ENCODE measurements at regions not wholly inside any gene's neighbourhood (a gene's known extent, or its start where the extent isn't known, plus 50 kb on each side); places are given as distances from the start of the nearest gene placed in this dataset.

DNA sequence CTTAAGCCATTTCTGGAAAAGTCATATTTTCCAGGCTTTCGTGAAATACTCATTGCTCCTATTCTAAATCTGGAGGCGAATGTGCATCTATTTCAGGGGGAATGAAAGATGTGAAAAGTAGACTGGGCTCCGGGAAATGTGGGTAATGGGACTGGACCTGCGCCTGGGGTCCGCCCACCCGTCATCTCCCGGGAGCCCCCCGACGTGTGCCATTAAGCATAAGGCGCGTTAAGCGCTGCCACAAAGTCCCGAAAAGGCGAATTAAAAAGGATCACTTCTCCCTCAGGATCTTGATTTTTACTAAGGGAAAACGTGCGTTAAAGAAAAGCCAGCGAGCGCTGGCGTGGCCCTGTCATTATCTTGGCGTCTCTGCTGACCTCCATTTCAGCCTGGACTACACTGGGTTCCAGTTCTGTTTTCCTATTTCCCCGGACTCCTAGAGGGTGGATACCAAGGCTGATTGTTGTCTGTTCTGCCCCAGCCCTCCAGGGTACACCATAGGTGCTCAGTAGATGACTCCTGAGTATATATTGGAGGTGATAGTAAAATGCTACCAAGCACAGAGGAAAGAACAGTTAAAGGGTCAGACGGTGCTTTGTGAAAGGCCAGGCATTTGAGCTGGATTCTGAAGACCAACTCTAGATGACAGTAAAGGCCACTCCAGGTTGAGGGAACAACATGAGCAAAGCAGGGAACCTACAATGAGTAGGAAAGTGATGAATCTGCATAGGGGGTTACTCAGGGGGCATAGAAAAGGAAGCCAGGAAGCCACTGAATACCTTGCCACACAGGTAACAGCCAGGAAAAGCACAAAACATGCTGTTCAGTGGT lies 89.2 kb upstream of the ARID1B start:
- TF ChIP-seq, protein P1, sequence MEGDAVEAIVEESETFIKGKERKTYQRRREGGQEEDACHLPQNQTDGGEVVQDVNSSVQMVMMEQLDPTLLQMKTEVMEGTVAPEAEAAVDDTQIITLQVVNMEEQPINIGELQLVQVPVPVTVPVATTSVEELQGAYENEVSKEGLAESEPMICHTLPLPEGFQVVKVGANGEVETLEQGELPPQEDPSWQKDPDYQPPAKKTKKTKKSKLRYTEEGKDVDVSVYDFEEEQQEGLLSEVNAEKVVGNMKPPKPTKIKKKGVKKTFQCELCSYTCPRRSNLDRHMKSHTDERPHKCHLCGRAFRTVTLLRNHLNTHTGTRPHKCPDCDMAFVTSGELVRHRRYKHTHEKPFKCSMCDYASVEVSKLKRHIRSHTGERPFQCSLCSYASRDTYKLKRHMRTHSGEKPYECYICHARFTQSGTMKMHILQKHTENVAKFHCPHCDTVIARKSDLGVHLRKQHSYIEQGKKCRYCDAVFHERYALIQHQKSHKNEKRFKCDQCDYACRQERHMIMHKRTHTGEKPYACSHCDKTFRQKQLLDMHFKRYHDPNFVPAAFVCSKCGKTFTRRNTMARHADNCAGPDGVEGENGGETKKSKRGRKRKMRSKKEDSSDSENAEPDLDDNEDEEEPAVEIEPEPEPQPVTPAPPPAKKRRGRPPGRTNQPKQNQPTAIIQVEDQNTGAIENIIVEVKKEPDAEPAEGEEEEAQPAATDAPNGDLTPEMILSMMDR (IDR thresholded peaks at IDR 0.05; ENCODE audit: low read depth, low read length) = no peak
- DNase-seq = peak; percentile 34
- peak overlapping the region; percentile 80 for H3K4me3 ChIP-seq (ENCODE audit: low read depth, low read length)
- H3K9me3 ChIP-seq (ENCODE audit: severe bottlenecking) = no peaks in the 10 kb centered on the region
- H3K36me3 ChIP-seq = no peaks in the 10 kb centered on the region
- H3K27me3 ChIP-seq (ENCODE audit: insufficient read depth, low read depth, severe bottlenecking) = no peaks in the 10 kb centered on the region
- H3K27ac ChIP-seq = peak overlapping the region; percentile 93

DNA sequence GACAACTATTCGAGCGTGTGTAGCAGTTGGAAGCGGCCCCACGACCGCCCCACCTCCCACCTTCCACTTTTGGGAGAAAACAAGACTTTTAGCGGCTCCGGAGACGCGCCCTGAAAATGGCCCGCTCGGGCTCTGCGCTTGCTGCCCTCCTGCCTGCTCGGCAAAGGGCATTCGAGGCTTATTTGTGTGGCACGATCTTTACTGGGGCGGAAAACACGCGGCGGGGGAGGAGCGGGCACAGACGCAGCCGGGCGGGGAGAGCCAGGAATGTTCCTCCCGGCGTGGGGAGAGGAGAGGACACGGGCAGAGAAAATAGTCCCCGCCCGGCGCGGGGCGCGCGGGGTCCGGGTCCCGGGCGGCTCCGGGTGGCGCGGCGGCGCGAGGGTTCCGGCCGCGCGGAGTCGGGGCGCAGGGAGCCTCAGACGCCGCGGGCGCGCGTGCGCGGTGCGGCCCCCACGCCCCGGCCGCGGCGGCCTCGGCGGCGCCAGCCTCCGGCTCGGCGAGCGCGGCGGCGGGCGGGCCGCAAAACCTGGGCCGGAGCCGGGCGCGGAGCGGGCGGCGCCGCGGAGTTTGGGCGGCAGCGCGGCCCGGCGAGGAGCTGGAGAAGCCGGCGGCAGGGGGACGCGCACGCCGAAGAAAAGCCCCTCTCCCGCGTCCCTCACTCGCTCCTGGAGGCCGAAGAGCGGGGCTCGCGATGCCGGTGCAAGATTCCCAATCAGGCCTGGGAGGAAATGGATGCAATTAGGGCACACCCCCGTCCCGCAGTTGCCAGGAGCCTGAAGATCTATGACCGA lies 90.0 kb upstream of the ARID1B start:
- H3K27me3 ChIP-seq (ENCODE audit: insufficient read depth, low read depth, severe bottlenecking) = no peaks in the 10 kb centered on the region
- peak overlapping the region; percentile 96 for H3K4me3 ChIP-seq (ENCODE audit: low read depth, low read length)
- H3K9me3 ChIP-seq (ENCODE audit: severe bottlenecking) = no peaks in the 10 kb centered on the region
- peak overlapping the region; percentile 97 for H3K27ac ChIP-seq
- DNase-seq = peak; percentile 77
- no peaks in the 10 kb centered on the region for H3K36me3 ChIP-seq
- TF ChIP-seq, protein P1 (IDR thresholded peaks at IDR 0.05; ENCODE audit: low read depth, low read length) = no peak

- TF ChIP-seq, protein P1 (IDR thresholded peaks at IDR 0.05; ENCODE audit: low read depth, low read length) = peak; percentile 27; the same call in 1 of the 2 replicates
- H3K27me3 ChIP-seq (ENCODE audit: insufficient read depth, low read depth, severe bottlenecking) = no peaks in the 10 kb centered on the region
- H3K4me3 ChIP-seq (ENCODE audit: low read depth, low read length) = peak overlapping the region; percentile 96
- peak overlapping the region; percentile 97 for H3K27ac ChIP-seq
- H3K36me3 ChIP-seq = no peaks in the 10 kb centered on the region
- no peaks in the 10 kb centered on the region for H3K9me3 ChIP-seq (ENCODE audit: severe bottlenecking)
- DNase-seq = peak; percentile 63
Measured at GRCh38 chr6:156686301-156686994, 90.7 kb upstream of the ARID1B start.

GRCh38 chr6:156685823-156686222 lies 91.4 kb upstream of the ARID1B start:
- Histone ChIP-seq H3K36me3 (no peaks in the 10 kb centered on the region), H3K9me3 (ENCODE audit: severe bottlenecking) (no peaks in the 10 kb centered on the region), H3K4me3 (ENCODE audit: low read depth, low read length) (peak overlapping the region; percentile 96), H3K27ac (peak overlapping the region; percentile 97), H3K27me3 (ENCODE audit: insufficient read depth, low read depth, severe bottlenecking) (no peaks in the 10 kb centered on the region)
- no peak for DNase-seq
- TF ChIP-seq, protein P1 (IDR thresholded peaks at IDR 0.05; ENCODE audit: low read depth, low read length) = no peak

GRCh38 chr6:156683821-156684220 lies 93.4 kb upstream of the ARID1B start:
- no peak for DNase-seq
- H3K9me3 ChIP-seq (ENCODE audit: severe bottlenecking) = no peaks in the 10 kb centered on the region
- no peaks in the 10 kb centered on the region for H3K27me3 ChIP-seq (ENCODE audit: insufficient read depth, low read depth, severe bottlenecking)
- H3K36me3 ChIP-seq = no peaks in the 10 kb centered on the region
- no peak overlapping the region for H3K4me3 ChIP-seq (ENCODE audit: low read depth, low read length)
- TF ChIP-seq, protein P1 (IDR thresholded peaks at IDR 0.05; ENCODE audit: low read depth, low read length) = no peak
- H3K27ac ChIP-seq = no peak overlapping the region

All from WERI-Rb-1 (cell line).